ENCODE measurements at regions not wholly inside any gene's neighbourhood (a gene's known extent, or its start where the extent isn't known, plus 50 kb on each side); places are given as distances from the start of the nearest gene placed in this dataset.

DNA sequence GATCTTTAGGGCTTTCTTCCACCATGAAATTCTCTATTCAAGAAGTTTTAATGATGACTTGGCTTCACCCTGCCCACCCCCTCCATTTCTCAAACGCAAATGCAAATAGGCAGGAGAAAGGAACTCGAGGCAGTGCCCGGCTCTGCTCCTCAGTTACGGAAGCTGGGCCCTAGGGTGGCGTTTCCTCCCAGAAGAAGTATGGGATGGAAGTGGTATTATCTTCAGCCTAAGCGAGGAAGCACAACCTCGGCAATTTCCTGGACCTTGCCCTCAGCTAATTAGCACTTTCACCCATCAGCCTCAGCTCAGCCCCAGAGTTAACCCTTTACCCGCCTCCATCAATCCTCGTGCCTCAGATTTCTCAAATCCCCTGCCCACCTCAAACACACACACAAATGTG is 58.2 kb upstream of the LRRC55 start:
- TF ChIP-seq, protein P1, sequence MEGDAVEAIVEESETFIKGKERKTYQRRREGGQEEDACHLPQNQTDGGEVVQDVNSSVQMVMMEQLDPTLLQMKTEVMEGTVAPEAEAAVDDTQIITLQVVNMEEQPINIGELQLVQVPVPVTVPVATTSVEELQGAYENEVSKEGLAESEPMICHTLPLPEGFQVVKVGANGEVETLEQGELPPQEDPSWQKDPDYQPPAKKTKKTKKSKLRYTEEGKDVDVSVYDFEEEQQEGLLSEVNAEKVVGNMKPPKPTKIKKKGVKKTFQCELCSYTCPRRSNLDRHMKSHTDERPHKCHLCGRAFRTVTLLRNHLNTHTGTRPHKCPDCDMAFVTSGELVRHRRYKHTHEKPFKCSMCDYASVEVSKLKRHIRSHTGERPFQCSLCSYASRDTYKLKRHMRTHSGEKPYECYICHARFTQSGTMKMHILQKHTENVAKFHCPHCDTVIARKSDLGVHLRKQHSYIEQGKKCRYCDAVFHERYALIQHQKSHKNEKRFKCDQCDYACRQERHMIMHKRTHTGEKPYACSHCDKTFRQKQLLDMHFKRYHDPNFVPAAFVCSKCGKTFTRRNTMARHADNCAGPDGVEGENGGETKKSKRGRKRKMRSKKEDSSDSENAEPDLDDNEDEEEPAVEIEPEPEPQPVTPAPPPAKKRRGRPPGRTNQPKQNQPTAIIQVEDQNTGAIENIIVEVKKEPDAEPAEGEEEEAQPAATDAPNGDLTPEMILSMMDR (IDR thresholded peaks at IDR 0.05; ENCODE audit: low read length): no peak
- TF ChIP-seq EZH2 (optimal IDR thresholded peaks at IDR 0.05; ENCODE audit: low read depth, low read length): no peak

Measured in MM.1S (cell line).